Glutamatergic neuron (in vitro differentiated cells): ENCODE measurements at regions not wholly inside any gene's neighbourhood (a gene's known extent, or its start where the extent isn't known, plus 50 kb on each side); places are given as distances from the start of the nearest gene placed in this dataset.

Experiments
- DNase-seq: peaks from one replicate; pipeline ENCODE4 v3.0.0; 2022
- H3K27ac Mint-ChIP-seq: one replicate; pipeline ENCODE4 v1.8.0; 2020; ENCODE audit warnings: mild to moderate bottlenecking, mixed read lengths, inconsistent platforms; ENCODE audit not compliant: unreplicated experiment
- H3K27me3 Mint-ChIP-seq: one replicate; pipeline ENCODE4 v1.8.0; 2020; ENCODE audit warnings: mild to moderate bottlenecking, moderate library complexity, mixed read lengths, inconsistent platforms; ENCODE audit not compliant: unreplicated experiment
- H3K36me3 Mint-ChIP-seq: one replicate; pipeline ENCODE4 v1.8.0; 2020; ENCODE audit warnings: mild to moderate bottlenecking, mixed read lengths, inconsistent platforms; ENCODE audit not compliant: unreplicated experiment
- H3K4me1 Mint-ChIP-seq: one replicate; pipeline ENCODE4 v1.8.0; 2020; ENCODE audit warnings: mild to moderate bottlenecking, low read depth, mixed read lengths, inconsistent platforms; ENCODE audit not compliant: unreplicated experiment
- H3K4me3 Mint-ChIP-seq: one replicate; pipeline ENCODE4 v1.8.0; 2020; ENCODE audit warnings: mild to moderate bottlenecking, mixed read lengths, inconsistent platforms; ENCODE audit not compliant: unreplicated experiment
- H3K9me3 Mint-ChIP-seq: one replicate; pipeline ENCODE4 v1.8.0; 2020; ENCODE audit warnings: mild to moderate bottlenecking, moderate library complexity, mixed read lengths, inconsistent platforms; ENCODE audit not compliant: unreplicated experiment
- CTCF ChIP-seq: fragments of 200-600 bp; sonication (generic); IDR thresholded peaks from one replicate; pipeline ENCODE4 v1.5.0; 2021; ENCODE audit not compliant: partially characterized antibody, unreplicated experiment

DNA sequence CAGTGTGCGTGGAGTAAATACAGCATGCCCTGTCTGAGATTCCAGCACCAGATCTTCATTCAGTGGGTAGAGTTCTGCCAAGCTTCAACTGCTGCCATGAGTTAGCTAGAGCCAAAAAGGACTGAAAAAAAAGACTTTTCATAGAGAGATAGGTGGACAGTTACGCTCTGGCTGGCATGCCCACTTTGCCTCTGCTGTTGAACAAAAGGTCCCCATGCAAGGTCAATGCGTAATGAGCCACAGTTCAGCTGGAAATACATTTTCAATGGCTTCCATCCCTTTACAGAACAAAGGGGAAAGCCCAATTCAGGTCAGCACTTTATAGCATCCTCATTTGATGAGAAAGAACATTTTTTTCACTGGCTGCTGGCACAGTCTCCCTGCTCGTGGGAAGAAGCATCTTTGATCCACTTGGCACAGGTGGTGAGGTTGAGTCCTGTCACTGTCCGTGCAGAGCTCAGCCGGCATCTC is 86.9 kb upstream of the ERCC6L2 start:
- H3K27ac Mint-ChIP-seq = no peak overlapping the region
- H3K36me3 Mint-ChIP-seq = no peaks in the 10 kb centered on the region
- peaks cover 2% of the 10 kb centered on the region for H3K27me3 Mint-ChIP-seq
- H3K9me3 Mint-ChIP-seq = no peaks in the 10 kb centered on the region
- DNase-seq = no peak
- H3K4me1 Mint-ChIP-seq = peaks cover 6% of the 10 kb centered on the region
- no peak for TF ChIP-seq CTCF
- no peak overlapping the region for H3K4me3 Mint-ChIP-seq

- no peak overlapping the region for H3K4me3 Mint-ChIP-seq
- no peak overlapping the region for H3K27ac Mint-ChIP-seq
- no peaks in the 10 kb centered on the region for H3K9me3 Mint-ChIP-seq
- TF ChIP-seq CTCF = no peak
- peaks cover 2% of the 10 kb centered on the region for H3K27me3 Mint-ChIP-seq
- peaks cover 6% of the 10 kb centered on the region for H3K4me1 Mint-ChIP-seq
- no peak for DNase-seq
- H3K36me3 Mint-ChIP-seq = no peaks in the 10 kb centered on the region
These were observed 87.5 kb upstream of the ERCC6L2 start for GRCh38 chr9:95788021-95788420.

GRCh38 chr9:95785209-95785608 is 90.3 kb upstream of the ERCC6L2 start:
- Mint-ChIP-seq H3K27me3 (peaks cover 2% of the 10 kb centered on the region), H3K4me3 (no peak overlapping the region), H3K4me1 (peaks cover 6% of the 10 kb centered on the region), H3K36me3 (no peaks in the 10 kb centered on the region), H3K9me3 (no peaks in the 10 kb centered on the region), H3K27ac (no peak overlapping the region)
- no peak for DNase-seq
- TF ChIP-seq CTCF = no peak

DNA sequence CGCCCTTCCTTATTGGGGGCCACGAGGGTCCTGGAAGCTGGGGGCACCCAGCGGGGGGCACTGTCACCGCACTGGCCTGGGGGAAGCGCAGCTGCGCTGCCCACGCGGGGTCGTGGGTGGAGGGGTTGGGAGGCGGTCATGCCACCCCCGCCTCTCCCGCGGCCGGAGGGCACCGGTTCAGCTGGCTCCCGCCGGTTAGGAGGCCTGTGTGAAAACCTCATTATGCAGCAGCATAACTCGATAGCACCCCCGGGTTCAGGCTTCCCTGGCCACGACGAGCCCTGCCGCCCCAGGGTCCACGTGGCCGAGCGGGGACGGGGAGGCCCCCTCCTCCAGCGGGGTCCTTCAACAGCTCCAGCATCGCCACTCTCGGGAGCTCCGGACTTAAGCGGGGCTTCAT is 91.2 kb upstream of the ERCC6L2 start:
- Mint-ChIP-seq H3K9me3 (no peaks in the 10 kb centered on the region), H3K27me3 (peaks cover 2% of the 10 kb centered on the region), H3K36me3 (no peaks in the 10 kb centered on the region), H3K4me1 (peaks cover 6% of the 10 kb centered on the region), H3K27ac (no peak overlapping the region), H3K4me3 (no peak overlapping the region)
- DNase-seq = no peak
- no peak for TF ChIP-seq CTCF

GRCh38 chr9:95783426-95783975 is 92.0 kb upstream of the ERCC6L2 start:
- H3K4me1 Mint-ChIP-seq = peaks cover 6% of the 10 kb centered on the region
- no peaks in the 10 kb centered on the region for H3K36me3 Mint-ChIP-seq
- no peak for DNase-seq
- H3K27ac Mint-ChIP-seq = no peak overlapping the region
- no peak for TF ChIP-seq CTCF
- no peaks in the 10 kb centered on the region for H3K9me3 Mint-ChIP-seq
- no peak overlapping the region for H3K4me3 Mint-ChIP-seq
- H3K27me3 Mint-ChIP-seq = peaks cover 2% of the 10 kb centered on the region
